ENCODE measurements at regions not wholly inside any gene's neighbourhood (a gene's known extent, or its start where the extent isn't known, plus 50 kb on each side); places are given as distances from the start of the nearest gene placed in this dataset.

- Histone ChIP-seq H3K27me3 (no peaks in the 10 kb centered on the region), H3K36me3 (no peaks in the 10 kb centered on the region), H3K4me3 (no peak overlapping the region), H3K27ac (no peak overlapping the region), H3K4me1 (no peaks in the 10 kb centered on the region), H3K9me3 (peaks cover 0 to 5% (median 0%) of the 10 kb centered on the region in 11 donors)
- 65 to 75% methylated on average over 2 of the region's 2 CpGs for WGBS, 2 donors
- intact Hi-C loops (cut with DNase I), result no loop called here
- no peak for TF ChIP-seq CTCF (IDR thresholded peaks at IDR 0.05)
- no peak for DNase-seq
- no peak for ATAC-seq
Measured at GRCh38 chr3:176741664-176742047, 455.6 kb downstream of the TBL1XR1 start.

- H3K4me3 ChIP-seq, result no peak overlapping the region
- no peaks in the 10 kb centered on the region for H3K4me1 ChIP-seq
- peaks cover 0 to 5% (median 0%) of the 10 kb centered on the region in 11 donors for H3K9me3 ChIP-seq
- no peak for TF ChIP-seq CTCF (IDR thresholded peaks at IDR 0.05)
- no peak for DNase-seq
- H3K36me3 ChIP-seq, result no peaks in the 10 kb centered on the region
- 77 to 81% methylated on average over 8 of the region's 8 CpGs for WGBS, 2 donors
- no peaks in the 10 kb centered on the region for H3K27me3 ChIP-seq
- intact Hi-C loops (cut with DNase I), result no loop called here
- no peak overlapping the region for H3K27ac ChIP-seq
- no peak for ATAC-seq
Measured at GRCh38 chr3:176740906-176741663, 456.2 kb downstream of the TBL1XR1 start.

GRCh38 chr3:176739159-176739558 is 458.1 kb downstream of the TBL1XR1 start:
- Histone ChIP-seq H3K36me3 (no peaks in the 10 kb centered on the region), H3K9me3 (peaks cover 0 to 5% (median 0%) of the 10 kb centered on the region in 11 donors)
- ATAC-seq, result no peak

GRCh38 chr3:176737480-176738110 is 459.7 kb downstream of the TBL1XR1 start:
- no peak for DNase-seq
- Histone ChIP-seq H3K9me3 (no peaks in the 10 kb centered on the region), H3K27me3 (no peaks in the 10 kb centered on the region), H3K27ac (no peak overlapping the region), H3K4me3 (no peak overlapping the region), H3K36me3 (no peaks in the 10 kb centered on the region), H3K4me1 (no peaks in the 10 kb centered on the region)
- intact Hi-C loops (cut with DNase I), result no loop called here
- no peak for TF ChIP-seq CTCF (IDR thresholded peaks at IDR 0.05)
- 70 to 72% methylated on average over 4 of the region's 4 CpGs for WGBS, 2 donors
- no peak for ATAC-seq

More at GRCh38 chr3:176739159-176739558, 458.1 kb downstream of the TBL1XR1 start:
- Histone ChIP-seq H3K27me3 (no peaks in the 10 kb centered on the region), H3K27ac (no peak overlapping the region), H3K4me3 (no peak overlapping the region), H3K4me1 (no peaks in the 10 kb centered on the region)
- TF ChIP-seq CTCF (IDR thresholded peaks at IDR 0.05), result no peak
- WGBS, 2 donors, result 59 to 61% methylated on average over 2 of the region's 2 CpGs
- intact Hi-C loops (cut with DNase I), result no loop called here
- no peak for DNase-seq

Data from heart right ventricle (tissue), 16 donors.